Left lobe of liver (tissue), 2 donors: ENCODE measurements at regions not wholly inside any gene's neighbourhood (a gene's known extent, or its start where the extent isn't known, plus 50 kb on each side); places are given as distances from the start of the nearest gene placed in this dataset.
"Not testable (repeated sequence)": the region's sequence is repeated elsewhere in the genome, so short reads cannot be mapped to it uniquely, and the experiment has no call there.

ENCODE experiments used
- ATAC-seq: fragments of 200-7000 bp; cut with Tn5 transposase; one replicate; pipeline ENCODE4 v1.9.1; 2020; ENCODE audit warnings: mild to moderate bottlenecking, moderate library complexity
- DNase-seq: peaks from one replicate; pipeline ENCODE4 v3.0.0-alpha.2; 2020; ENCODE audit warnings: low spot score
- donor health status: DM: no; HTN: no; CAD: no; lungs with moderate emphysema.
- donor health status: DM: no; HTN: yes; CAD: no.

DNA sequence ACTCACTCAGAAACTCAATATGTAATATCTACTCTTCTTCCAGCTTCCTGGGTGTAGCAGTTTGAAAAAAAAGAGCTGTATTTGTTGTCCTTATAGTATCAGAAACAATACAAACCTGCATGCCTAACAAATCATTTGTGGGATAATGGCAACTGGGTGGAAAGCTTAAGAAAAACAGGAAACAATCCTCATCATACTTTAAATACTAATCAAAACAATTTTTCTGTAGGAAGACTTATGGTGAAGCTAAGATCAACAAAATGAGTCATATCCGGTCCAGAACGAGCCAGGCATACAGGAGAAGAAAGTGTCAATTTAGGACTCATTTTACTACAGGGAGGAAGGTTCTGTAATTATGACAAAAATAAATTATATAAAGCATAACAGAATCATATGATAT lies 181.8 kb upstream of the ADGRL4 start:
- DNase-seq: no peak
- no peak for ATAC-seq

- DNase-seq: no peak
Observed at GRCh38 chr1:79186260-79186659, 179.7 kb upstream of the ADGRL4 start.

DNA sequence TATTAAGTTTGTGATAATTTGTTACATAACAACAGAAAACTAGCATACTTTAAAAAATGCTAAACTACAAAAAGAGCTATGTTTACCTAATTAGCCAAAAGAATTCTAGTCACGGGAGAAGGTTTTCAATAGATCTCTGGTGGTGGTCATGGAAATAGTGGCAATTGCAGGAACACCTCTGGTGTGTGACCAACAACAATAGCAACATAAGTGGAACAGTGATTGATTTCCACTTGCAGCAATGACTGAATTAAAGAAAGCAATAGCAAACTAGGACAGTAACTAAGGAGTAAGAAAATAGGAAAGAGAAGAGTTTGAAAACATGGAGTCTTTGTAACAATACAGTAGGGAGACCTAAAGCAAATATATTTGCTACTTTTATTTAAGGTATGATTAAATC lies 171.3 kb upstream of the ADGRL4 start:
- DNase-seq (no peak), ATAC-seq (no peak)

More at GRCh38 chr1:79186260-79186659, 179.7 kb upstream of the ADGRL4 start:
- no peak for ATAC-seq

GRCh38 chr1:79161077-79161476 lies 154.5 kb upstream of the ADGRL4 start:
- no peak for ATAC-seq
- DNase-seq: no peak

DNA sequence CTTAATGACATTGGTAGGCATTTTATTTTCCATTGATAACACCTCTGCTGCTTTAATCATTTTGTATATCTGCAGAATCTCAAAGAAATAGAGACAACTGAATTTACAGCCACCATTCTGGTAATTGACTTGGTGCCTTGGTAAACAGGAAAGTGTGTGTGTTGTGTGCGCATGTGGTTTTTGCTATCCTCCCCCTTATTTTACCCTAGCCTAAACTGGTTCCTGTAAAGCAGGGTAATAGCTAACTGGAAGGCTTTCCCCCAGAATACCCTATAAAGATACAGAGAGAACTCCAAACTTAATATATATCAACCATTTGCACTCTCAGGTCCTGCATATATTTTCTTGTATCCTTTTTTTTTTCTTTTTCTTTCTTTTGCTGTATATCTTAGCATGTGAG lies 149.5 kb upstream of the ADGRL4 start:
- no peak for DNase-seq
- no peak for ATAC-seq

GRCh38 chr1:79151006-79151796 lies 144.7 kb upstream of the ADGRL4 start:
- DNase-seq: no peak
- no peak for ATAC-seq

- DNase-seq (no peak), ATAC-seq (no peak)
Observed at GRCh38 chr1:79150576-79150975, 144.0 kb upstream of the ADGRL4 start.

DNA sequence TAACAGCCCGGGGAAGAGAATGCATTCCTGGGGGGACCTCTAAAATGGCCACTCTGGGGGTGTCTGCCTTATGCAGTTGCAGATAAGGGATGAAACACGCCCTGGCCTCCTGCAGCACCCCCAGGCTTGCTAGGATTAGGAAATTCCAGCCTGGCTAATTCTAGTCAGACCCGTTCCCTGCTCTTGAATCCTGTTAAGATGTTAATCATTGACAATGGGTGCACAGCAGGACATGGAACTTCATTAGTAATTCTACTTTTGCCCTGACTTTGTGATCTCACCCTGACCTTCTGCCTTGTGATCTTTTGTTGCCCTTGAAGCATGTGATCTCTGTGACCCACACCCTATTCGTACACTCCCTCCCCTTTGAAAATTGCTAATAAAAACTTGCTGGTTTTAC lies 131.7 kb upstream of the ADGRL4 start:
- ATAC-seq, DNase-seq: not testable (repeated sequence)

GRCh38 chr1:79133774-79134364 lies 127.3 kb upstream of the ADGRL4 start:
- ATAC-seq (no peak), DNase-seq (no peak)

DNA sequence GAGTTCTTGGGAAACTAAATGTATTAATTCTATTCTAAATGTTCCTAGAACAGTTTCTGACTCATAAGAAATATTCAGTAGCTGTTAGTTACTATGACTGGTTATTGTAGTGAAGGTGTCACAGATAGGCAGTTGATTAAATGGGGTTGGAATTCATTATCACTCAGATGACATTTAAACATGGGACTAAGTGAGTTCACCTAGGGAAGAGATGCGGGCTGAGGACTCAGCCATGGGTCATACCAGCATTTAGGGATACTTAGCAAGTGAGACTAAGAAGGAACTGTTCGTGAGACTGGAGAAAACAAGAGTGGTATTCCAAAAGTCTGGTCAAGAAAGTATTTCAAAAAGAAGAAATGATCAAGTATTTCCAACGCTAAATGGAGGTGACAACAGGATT lies 125.1 kb upstream of the ADGRL4 start:
- DNase-seq (no peak), ATAC-seq (no peak)

DNA sequence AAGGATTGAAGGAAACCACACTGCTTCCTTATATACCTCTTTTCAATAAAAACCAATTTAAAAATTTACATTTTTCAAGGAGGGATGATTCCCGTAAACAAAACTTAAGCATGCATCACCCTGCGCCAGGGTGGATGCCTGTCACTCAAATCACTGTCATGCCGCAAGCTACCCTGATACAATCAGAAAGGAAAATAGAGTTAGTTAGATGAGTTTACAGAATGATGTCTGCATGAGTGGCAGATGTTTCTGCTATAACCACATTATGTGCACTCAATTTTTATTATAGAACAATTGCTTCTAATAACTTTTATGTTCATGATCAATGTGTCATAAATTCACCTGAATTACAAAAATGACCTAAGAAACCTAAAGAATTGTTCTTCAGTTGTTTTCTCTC lies 123.4 kb upstream of the ADGRL4 start:
- DNase-seq (no peak), ATAC-seq (no peak)

GRCh38 chr1:79128722-79129121 lies 122.2 kb upstream of the ADGRL4 start:
- ATAC-seq (no peak), DNase-seq (no peak)

- ATAC-seq: no peak
Observed at GRCh38 chr1:79124756-79125155, 118.2 kb upstream of the ADGRL4 start.

DNA sequence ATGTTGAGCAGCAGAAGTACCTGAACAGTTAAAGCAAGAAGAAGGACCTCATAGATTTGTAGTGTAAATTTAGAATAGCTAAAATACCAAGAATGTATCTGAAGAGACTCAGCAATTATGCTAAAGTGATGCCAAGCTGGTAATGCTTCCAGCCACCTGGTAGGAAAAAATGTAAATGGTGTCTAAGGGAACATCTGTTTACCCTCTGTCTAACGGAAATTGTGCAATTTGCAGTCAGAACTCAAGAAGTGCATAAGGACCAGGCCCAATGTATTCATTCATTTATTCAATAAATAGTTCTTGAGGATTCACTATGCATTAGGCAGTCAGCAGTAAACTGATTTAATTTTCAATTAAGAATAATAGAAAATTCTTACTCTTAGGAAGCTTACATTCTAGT lies 116.0 kb upstream of the ADGRL4 start:
- no peak for ATAC-seq
- DNase-seq: no peak

More at GRCh38 chr1:79124756-79125155, 118.2 kb upstream of the ADGRL4 start:
- no peak for DNase-seq

- DNase-seq (no peak), ATAC-seq (no peak)
Observed at GRCh38 chr1:79117376-79117775, 110.8 kb upstream of the ADGRL4 start.

- no peak for ATAC-seq
Observed at GRCh38 chr1:79113836-79114235, 107.3 kb upstream of the ADGRL4 start.

GRCh38 chr1:79110749-79111148 lies 104.2 kb upstream of the ADGRL4 start:
- no peak for DNase-seq
- ATAC-seq: no peak

More at GRCh38 chr1:79113836-79114235, 107.3 kb upstream of the ADGRL4 start:
- DNase-seq: no peak

- ATAC-seq: no peak
- DNase-seq: no peak
Observed at GRCh38 chr1:79109445-79109844, 102.9 kb upstream of the ADGRL4 start.

DNA sequence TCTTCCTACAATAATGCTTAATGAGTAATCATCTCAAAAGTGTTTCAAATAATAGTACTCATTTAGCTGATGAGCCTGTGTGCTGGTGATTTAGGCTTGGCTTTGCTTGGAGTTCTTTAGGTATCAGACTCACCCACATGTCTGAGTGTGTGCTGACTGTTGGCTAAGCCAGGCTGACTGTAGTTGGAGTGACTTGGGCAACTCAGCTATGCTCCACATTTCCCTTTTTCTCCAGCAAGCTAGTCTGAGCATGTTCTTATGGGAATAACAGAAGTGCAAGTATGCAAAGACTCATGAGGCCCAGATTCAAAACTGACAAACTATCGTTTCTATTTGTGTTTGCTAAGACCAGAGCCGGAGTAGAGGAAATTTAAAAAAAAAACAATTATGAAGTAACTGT lies 99.0 kb upstream of the ADGRL4 start:
- no peak for DNase-seq
- ATAC-seq: no peak

DNA sequence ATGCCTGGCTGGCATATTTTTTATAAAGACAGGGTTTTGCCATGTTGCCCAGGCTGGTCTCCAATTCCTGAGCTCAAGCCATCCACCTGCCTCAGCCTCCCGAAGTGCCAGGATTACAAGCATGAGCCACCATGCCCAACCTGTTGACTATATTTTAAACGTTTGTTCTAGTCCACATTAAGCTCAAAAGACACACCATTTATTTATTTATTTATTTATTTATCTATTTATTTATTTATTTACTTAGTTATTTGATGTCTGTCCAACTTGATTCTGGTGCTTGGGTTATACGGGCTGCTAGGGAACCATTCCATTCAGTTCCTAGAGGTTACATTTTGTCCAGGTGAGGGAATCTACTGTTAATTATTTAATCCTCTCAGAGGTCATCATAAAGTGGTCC lies 98.1 kb upstream of the ADGRL4 start:
- DNase-seq (no peak), ATAC-seq (no peak)

- no peak for ATAC-seq
Observed at GRCh38 chr1:79100385-79100784, 93.9 kb upstream of the ADGRL4 start.

DNA sequence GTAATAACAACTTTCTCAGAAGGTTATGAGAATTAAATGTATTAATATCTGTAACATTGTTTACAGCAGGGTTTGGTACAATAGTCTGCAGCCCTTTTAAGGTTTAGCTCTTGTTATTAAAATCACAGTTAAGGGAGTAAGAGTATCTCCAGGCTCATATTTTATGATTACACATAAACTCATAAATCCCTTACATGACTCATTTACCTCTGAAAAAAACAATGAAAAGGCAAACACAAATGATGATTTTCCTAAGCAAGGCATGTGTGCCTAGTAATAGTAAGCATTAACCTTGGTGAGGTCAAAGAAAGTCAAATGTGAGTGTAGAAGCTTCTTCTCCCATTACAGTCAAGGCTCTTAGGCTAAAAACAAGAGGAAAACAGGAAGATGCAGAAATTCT lies 84.5 kb upstream of the ADGRL4 start:
- DNase-seq: no peak
- ATAC-seq: no peak

More at GRCh38 chr1:79100385-79100784, 93.9 kb upstream of the ADGRL4 start:
- no peak for DNase-seq

- DNase-seq: no peak
Observed at GRCh38 chr1:79089946-79090345, 83.4 kb upstream of the ADGRL4 start.

More at GRCh38 chr1:79089946-79090345, 83.4 kb upstream of the ADGRL4 start:
- ATAC-seq: no peak
